Transverse colon (tissue), 4 donors: ENCODE measurements at regions not wholly inside any gene's neighbourhood (a gene's known extent, or its start where the extent isn't known, plus 50 kb on each side); places are given as distances from the start of the nearest gene placed in this dataset.

ENCODE experiments used
- DNase-seq: peaks from one replicate; pipeline ENCODE4 v3.0.0-alpha.2; 2019
- H3K27ac ChIP-seq, 4 donors: fragments of 200-600 bp; sonication (generic); 2 replicates each; pipeline ENCODE4 v1.5.1; 2016 to 2018; ENCODE audit warnings: inconsistent platforms in 4 of 4
- H3K27me3 ChIP-seq: fragments of 200-600 bp; sonication (generic); 2 replicates; pipeline ENCODE4 v1.5.1; 2017; ENCODE audit warnings: inconsistent platforms
- H3K36me3 ChIP-seq, 4 donors: fragments of 200-600 bp; sonication (generic); 2 replicates each; pipeline ENCODE4 v1.5.1; 2017 to 2019; ENCODE audit warnings: inconsistent platforms in 4 of 4
- H3K4me1 ChIP-seq, 4 donors: fragments of 200-600 bp; sonication (generic); 2 replicates each; pipeline ENCODE4 v1.5.1; 2017 to 2020; ENCODE audit warnings: inconsistent platforms in 4 of 4
- H3K4me3 ChIP-seq, 4 donors: fragments of 200-600 bp; sonication (generic); 1 replicate in 1 of 4; 2 replicates in 3 of 4; pipeline versions ENCODE4 v1.5.1 to v1.6.1; 2017 to 2019; ENCODE audit warnings: inconsistent platforms in 4 of 4
- H3K9me3 ChIP-seq, 2 donors: fragments of 200-600 bp; sonication (generic); 2 replicates each; pipeline ENCODE4 v1.5.1; 2017 to 2019; ENCODE audit warnings: inconsistent platforms in 2 of 2
- CTCF ChIP-seq, 5 experiments: fragments of 200-600 bp in 3 of 5; fragments of 450-650 bp in 2 of 5; sonication (generic) in 3 of 5; IDR thresholded peaks; 1 replicate in 2 of 5; 2 replicates in 3 of 5; pipeline ENCODE4 v1.5.1; 2016 to 2017; ENCODE audit warnings: antibody characterized with exemption in 5 of 5, inconsistent platforms in 3 of 5, mild to moderate bottlenecking in 2 of 5, moderate library complexity in 1 of 5
- EP300 ChIP-seq: sonication (generic); formaldehyde crosslinking; IDR thresholded peaks from one replicate; pipeline ENCODE4 v1.6.1; 2017; ENCODE audit warnings: antibody characterized with exemption, low read depth
- POLR2A ChIP-seq: fragments of 450-650 bp; IDR thresholded peaks from one replicate; pipeline ENCODE4 v1.6.1; 2016; ENCODE audit warnings: antibody characterized with exemption, mild to moderate bottlenecking, moderate library complexity
- POLR2AphosphoS5 ChIP-seq, 3 donors: sonication (generic); formaldehyde crosslinking; IDR thresholded peaks; one replicate each; pipeline ENCODE4 v1.6.1; 2016; ENCODE audit warnings: antibody characterized with exemption in 3 of 3
- WGBS, 2 donors: methylation state at CpG; one replicate each; pipeline ENCODE4 v1.1.5; 2018; ENCODE audit warnings: low coverage in 1 of 2; 5-methylcytosine and 5-hydroxymethylcytosine counted together
- in situ Hi-C, 4 donors: fragments of 200-750 bp; cut with MboI; loops; one replicate each; pipeline versions ENCODE4 v1.15.0 to v1.15.1; 2017; ENCODE audit warnings: low sequenced_read_pairs in 3 of 4, low pct_ligation_motif_present in 1 of 4, low pct_unique_long_range_greater_than_20kb in 1 of 4
- intact Hi-C: fragments of 100-400 bp; cut with DNase I; formaldehyde crosslinking; loops from one replicate; pipeline ENCODE4 v1.15.1; 2023; ENCODE audit warnings: low total_unique reads

GRCh38 chr3:34864011-34864410 lies 775.3 kb upstream of the ARPP21 start:
- Histone ChIP-seq H3K27ac (no peak overlapping the region), H3K4me1 (no peaks in the 10 kb centered on the region), H3K9me3 (no peaks in the 10 kb centered on the region), H3K4me3 (no peak overlapping the region), H3K36me3 (no peaks in the 10 kb centered on the region), H3K27me3 (no peaks in the 10 kb centered on the region)
- 80 to 87% methylated on average over 3 of the region's 3 CpGs for WGBS, 2 donors
- intact Hi-C loops, result no loop called here
- TF ChIP-seq CTCF (IDR thresholded peaks at IDR 0.05) (no peak), EP300 (no peak), POLR2A (no peak), POLR2AphosphoS5 (IDR thresholded peaks at IDR 0.05) (no peak)
- in situ Hi-C loops, result no loop called here
- no peak for DNase-seq

GRCh38 chr3:34865346-34865745 lies 774.0 kb upstream of the ARPP21 start:
- TF ChIP-seq EP300 (no peak), CTCF (IDR thresholded peaks at IDR 0.05) (no peak), POLR2AphosphoS5 (IDR thresholded peaks at IDR 0.05) (no peak), POLR2A (no peak)
- intact Hi-C loops (no loop called here), in situ Hi-C loops (no loop called here)
- Histone ChIP-seq H3K4me3 (no peak overlapping the region), H3K4me1 (no peaks in the 10 kb centered on the region), H3K27ac (no peak overlapping the region), H3K27me3 (no peaks in the 10 kb centered on the region), H3K9me3 (no peaks in the 10 kb centered on the region), H3K36me3 (no peaks in the 10 kb centered on the region)
- WGBS, 2 donors, result 85 to 89% methylated on average over 2 of the region's 2 CpGs
- no peak for DNase-seq

GRCh38 chr3:34868935-34869334 lies 770.4 kb upstream of the ARPP21 start:
- H3K9me3 ChIP-seq, result no peaks in the 10 kb centered on the region
- WGBS, 2 donors, result 79 to 100% methylated on average over 1 of the region's 1 CpG
- no peaks in the 10 kb centered on the region for H3K4me1 ChIP-seq
- intact Hi-C loops, result no loop called here
- no peak overlapping the region for H3K4me3 ChIP-seq
- no peak overlapping the region for H3K27ac ChIP-seq
- TF ChIP-seq POLR2A, result no peak
- no peak for TF ChIP-seq EP300
- no peak for TF ChIP-seq POLR2AphosphoS5 (IDR thresholded peaks at IDR 0.05)
- no peak for TF ChIP-seq CTCF (IDR thresholded peaks at IDR 0.05)
- H3K27me3 ChIP-seq, result no peaks in the 10 kb centered on the region
- in situ Hi-C loops, result no loop called here
- no peaks in the 10 kb centered on the region for H3K36me3 ChIP-seq
- no peak for DNase-seq

- no peak overlapping the region for H3K4me3 ChIP-seq
- WGBS, 2 donors, result 75 to 82% methylated on average over 1 of the region's 1 CpG
- intact Hi-C loops, result no loop called here
- DNase-seq, result no peak
- H3K4me1 ChIP-seq, result no peaks in the 10 kb centered on the region
- in situ Hi-C loops, result no loop called here
- H3K9me3 ChIP-seq, result no peaks in the 10 kb centered on the region
- no peak overlapping the region for H3K27ac ChIP-seq
- H3K36me3 ChIP-seq, result no peaks in the 10 kb centered on the region
- no peak for TF ChIP-seq CTCF (IDR thresholded peaks at IDR 0.05)
- TF ChIP-seq POLR2A, result no peak
- no peak for TF ChIP-seq POLR2AphosphoS5 (IDR thresholded peaks at IDR 0.05)
- no peak for TF ChIP-seq EP300
- H3K27me3 ChIP-seq, result no peaks in the 10 kb centered on the region
Measured at GRCh38 chr3:34869696-34870095, 769.6 kb upstream of the ARPP21 start.
